ENCODE measurements at regions not wholly inside any gene's neighbourhood (a gene's known extent, or its start where the extent isn't known, plus 50 kb on each side); places are given as distances from the start of the nearest gene placed in this dataset.
"Not testable (repeated sequence)": the region's sequence is repeated elsewhere in the genome, so short reads cannot be mapped to it uniquely, and the experiment has no call there.

GRCh38 chr10:91000985-91001384, 80.1 kb upstream of the ANKRD1 start:
- H3K4me1 ChIP-seq (ENCODE audit: insufficient read depth): no peaks in the 10 kb centered on the region
- WGBS (ENCODE audit: low lambda C conversion rate, missing lambda C conversion rate): 84% methylated on average over 1 of the region's 1 CpG
- TF ChIP-seq CTCF (IDR thresholded peaks at IDR 0.05; ENCODE audit: poor library complexity) (no peak), EZH2 (IDR thresholded peaks at IDR 0.05; ENCODE audit: borderline replicate concordance) (no peak), EZH2phosphoT487 (IDR thresholded peaks at IDR 0.05; ENCODE audit: low read depth, severe bottlenecking, unreplicated experiment) (no peak)
- no peaks in the 10 kb centered on the region for H3K9me2 ChIP-seq (replicated peaks; ENCODE audit: insufficient read depth)
- H3K27ac ChIP-seq: no peak overlapping the region
- H3K4me2 ChIP-seq: no peak overlapping the region
- H3K4me3 ChIP-seq: no peak overlapping the region
- no peak overlapping the region for H2AFZ ChIP-seq
- H3K27me3 ChIP-seq: no peaks in the 10 kb centered on the region
- H3K9me3 ChIP-seq (ENCODE audit: low read depth): no peaks in the 10 kb centered on the region
- H4K20me1 ChIP-seq (ENCODE audit: insufficient read depth, poor library complexity, severe bottlenecking): no peaks in the 10 kb centered on the region
- DNase-seq (ENCODE audit: low spot score): no peak
- no peaks in the 10 kb centered on the region for H3K79me2 ChIP-seq
- H3K36me3 ChIP-seq (replicated peaks; ENCODE audit: insufficient read depth, low read depth): no peaks in the 10 kb centered on the region

- Histone ChIP-seq H2AFZ (no peak overlapping the region), H3K4me1 (ENCODE audit: insufficient read depth) (no peaks in the 10 kb centered on the region), H3K36me3 (replicated peaks; ENCODE audit: insufficient read depth, low read depth) (no peaks in the 10 kb centered on the region), H4K20me1 (ENCODE audit: insufficient read depth, poor library complexity, severe bottlenecking) (no peaks in the 10 kb centered on the region), H3K4me3 (no peak overlapping the region), H3K27me3 (no peaks in the 10 kb centered on the region), H3K79me2 (no peaks in the 10 kb centered on the region), H3K27ac (no peak overlapping the region), H3K4me2 (no peak overlapping the region), H3K9me2 (replicated peaks; ENCODE audit: insufficient read depth) (no peaks in the 10 kb centered on the region), H3K9me3 (ENCODE audit: low read depth) (no peaks in the 10 kb centered on the region)
- WGBS (ENCODE audit: low lambda C conversion rate, missing lambda C conversion rate): 87% methylated on average over 3 of the region's 3 CpGs
- no peak for TF ChIP-seq EZH2phosphoT487 (IDR thresholded peaks at IDR 0.05; ENCODE audit: low read depth, severe bottlenecking, unreplicated experiment)
- TF ChIP-seq CTCF (IDR thresholded peaks at IDR 0.05; ENCODE audit: poor library complexity): no peak
- no peak for TF ChIP-seq EZH2 (IDR thresholded peaks at IDR 0.05; ENCODE audit: borderline replicate concordance)
- DNase-seq (ENCODE audit: low spot score): no peak
Observed at GRCh38 chr10:91002656-91003055, 81.8 kb upstream of the ANKRD1 start.

GRCh38 chr10:91003379-91003778, 82.5 kb upstream of the ANKRD1 start:
- H3K27me3 ChIP-seq; H3K9me3 ChIP-seq (ENCODE audit: low read depth); DNase-seq (ENCODE audit: low spot score); H3K9me2 ChIP-seq (replicated peaks; ENCODE audit: insufficient read depth); H3K79me2 ChIP-seq; H3K4me1 ChIP-seq (ENCODE audit: insufficient read depth); H3K4me2 ChIP-seq; H4K20me1 ChIP-seq (ENCODE audit: insufficient read depth, poor library complexity, severe bottlenecking); H3K4me3 ChIP-seq; H3K36me3 ChIP-seq (replicated peaks; ENCODE audit: insufficient read depth, low read depth); H3K27ac ChIP-seq; H2AFZ ChIP-seq: not testable (repeated sequence)
- 96% methylated on average over 1 of the region's 1 CpG for WGBS (ENCODE audit: low lambda C conversion rate, missing lambda C conversion rate)

- not testable (repeated sequence) for H4K20me1 ChIP-seq (ENCODE audit: insufficient read depth, poor library complexity, severe bottlenecking); H3K4me1 ChIP-seq (ENCODE audit: insufficient read depth); H3K27ac ChIP-seq; H3K4me3 ChIP-seq; H3K36me3 ChIP-seq (replicated peaks; ENCODE audit: insufficient read depth, low read depth); DNase-seq (ENCODE audit: low spot score); H2AFZ ChIP-seq; H3K9me3 ChIP-seq (ENCODE audit: low read depth); H3K9me2 ChIP-seq (replicated peaks; ENCODE audit: insufficient read depth); H3K27me3 ChIP-seq; H3K4me2 ChIP-seq; H3K79me2 ChIP-seq
- 85% methylated on average over 3 of the region's 3 CpGs for WGBS (ENCODE audit: low lambda C conversion rate, missing lambda C conversion rate)
Observed at GRCh38 chr10:91005276-91005675, 84.4 kb upstream of the ANKRD1 start.

Data from hepatocyte (in vitro differentiated cells).